Left kidney (tissue), 1 donor: ENCODE measurements at regions not wholly inside any gene's neighbourhood (a gene's known extent, or its start where the extent isn't known, plus 50 kb on each side); places are given as distances from the start of the nearest gene placed in this dataset.

ENCODE experiments used
- DNase-seq: peaks from one replicate; pipeline ENCODE4 v3.0.0-alpha.2; 2013

- no peak for DNase-seq
Observed at GRCh38 chr3:132904-133303, 63.7 kb upstream of the CHL1 start.

GRCh38 chr3:140748-141330 is 55.7 kb upstream of the CHL1 start:
- no peak for DNase-seq
